HCT116 (cell line): ENCODE measurements at regions not wholly inside any gene's neighbourhood (a gene's known extent, or its start where the extent isn't known, plus 50 kb on each side); places are given as distances from the start of the nearest gene placed in this dataset.

Experiments
- CTCF ChIP-seq, 3 experiments: fragments of 200-600 bp in 1 of 3; sonication (generic) in 1 of 3; IDR thresholded peaks in 2 of 3; conservative IDR thresholded peaks in 1 of 3; 2 replicates each; pipeline ENCODE4 v1.5.1; 2012 to 2017; ENCODE audit warnings: low read depth in 2 of 3, low read length in 2 of 3, antibody characterized with exemption in 1 of 3, borderline replicate concordance in 1 of 3, control low read depth in 1 of 3, mild to moderate bottlenecking in 1 of 3, mixed read lengths in 1 of 3, mixed run types in 1 of 3, moderate library complexity in 1 of 3; ENCODE audit not compliant: insufficient read depth in 1 of 3
- EZH2phosphoT487 ChIP-seq: fragments of 200-600 bp; IDR thresholded peaks from 2 replicates; pipeline ENCODE4 v1.6.1; 2018; ENCODE audit warnings: antibody characterized with exemption, borderline replicate concordance
- POLR2A ChIP-seq: IDR thresholded peaks from 2 replicates; pipeline ENCODE4 v1.7.0; 2011; ENCODE audit warnings: borderline replicate concordance; ENCODE audit not compliant: insufficient read depth, insufficient read length; ENCODE audit errors: extremely low read depth
- POLR2AphosphoS5 ChIP-seq: IDR thresholded peaks from 2 replicates; pipeline ENCODE4 v1.6.1; 2011; ENCODE audit warnings: mild to moderate bottlenecking, low read depth, low read length, moderate library complexity
- TCF7L2 ChIP-seq: IDR thresholded peaks from 2 replicates; pipeline ENCODE4 v1.7.0; 2011; ENCODE audit warnings: borderline replicate concordance, inconsistent platforms; ENCODE audit not compliant: insufficient read depth, insufficient read length; ENCODE audit errors: extremely low read depth
- YY1 ChIP-seq: IDR thresholded peaks from 2 replicates; pipeline ENCODE4 v1.6.1; 2011; ENCODE audit warnings: low read length, low read depth, moderate library complexity, mild to moderate bottlenecking; ENCODE audit not compliant: insufficient replicate concordance; ENCODE audit errors: extremely low read depth
- TF ChIP-seq, protein P1 (sequence below): IDR thresholded peaks from 2 replicates; pipeline ENCODE4 v1.6.1; 2012
- TF ChIP-seq, protein P2 (sequence below): IDR thresholded peaks from 2 replicates; pipeline ENCODE4 v1.6.1; 2012; ENCODE audit warnings: low read depth

- TF ChIP-seq TCF7L2 (no peak), CTCF (IDR thresholded peaks at IDR 0.05 in 2 of 3, conservative IDR thresholded peaks at IDR 0.05 in 1 of 3; ENCODE audit: borderline replicate concordance in 1 of 3, insufficient read depth in 1 of 3, low read depth in 2 of 3, low read length in 2 of 3) (no peak), POLR2AphosphoS5 (no peak), EZH2phosphoT487 (no peak), YY1 (no peak), POLR2A (no peak)
- TF ChIP-seq, protein P1, sequence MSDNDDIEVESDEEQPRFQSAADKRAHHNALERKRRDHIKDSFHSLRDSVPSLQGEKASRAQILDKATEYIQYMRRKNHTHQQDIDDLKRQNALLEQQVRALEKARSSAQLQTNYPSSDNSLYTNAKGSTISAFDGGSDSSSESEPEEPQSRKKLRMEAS, result no peak
- TF ChIP-seq, protein P2, sequence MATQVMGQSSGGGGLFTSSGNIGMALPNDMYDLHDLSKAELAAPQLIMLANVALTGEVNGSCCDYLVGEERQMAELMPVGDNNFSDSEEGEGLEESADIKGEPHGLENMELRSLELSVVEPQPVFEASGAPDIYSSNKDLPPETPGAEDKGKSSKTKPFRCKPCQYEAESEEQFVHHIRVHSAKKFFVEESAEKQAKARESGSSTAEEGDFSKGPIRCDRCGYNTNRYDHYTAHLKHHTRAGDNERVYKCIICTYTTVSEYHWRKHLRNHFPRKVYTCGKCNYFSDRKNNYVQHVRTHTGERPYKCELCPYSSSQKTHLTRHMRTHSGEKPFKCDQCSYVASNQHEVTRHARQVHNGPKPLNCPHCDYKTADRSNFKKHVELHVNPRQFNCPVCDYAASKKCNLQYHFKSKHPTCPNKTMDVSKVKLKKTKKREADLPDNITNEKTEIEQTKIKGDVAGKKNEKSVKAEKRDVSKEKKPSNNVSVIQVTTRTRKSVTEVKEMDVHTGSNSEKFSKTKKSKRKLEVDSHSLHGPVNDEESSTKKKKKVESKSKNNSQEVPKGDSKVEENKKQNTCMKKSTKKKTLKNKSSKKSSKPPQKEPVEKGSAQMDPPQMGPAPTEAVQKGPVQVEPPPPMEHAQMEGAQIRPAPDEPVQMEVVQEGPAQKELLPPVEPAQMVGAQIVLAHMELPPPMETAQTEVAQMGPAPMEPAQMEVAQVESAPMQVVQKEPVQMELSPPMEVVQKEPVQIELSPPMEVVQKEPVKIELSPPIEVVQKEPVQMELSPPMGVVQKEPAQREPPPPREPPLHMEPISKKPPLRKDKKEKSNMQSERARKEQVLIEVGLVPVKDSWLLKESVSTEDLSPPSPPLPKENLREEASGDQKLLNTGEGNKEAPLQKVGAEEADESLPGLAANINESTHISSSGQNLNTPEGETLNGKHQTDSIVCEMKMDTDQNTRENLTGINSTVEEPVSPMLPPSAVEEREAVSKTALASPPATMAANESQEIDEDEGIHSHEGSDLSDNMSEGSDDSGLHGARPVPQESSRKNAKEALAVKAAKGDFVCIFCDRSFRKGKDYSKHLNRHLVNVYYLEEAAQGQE, result no peak
Observed at GRCh38 chr2:103249462-103249861, 487.6 kb downstream of the TMEM182 start.
